ENCODE measurements at regions not wholly inside any gene's neighbourhood (a gene's known extent, or its start where the extent isn't known, plus 50 kb on each side); places are given as distances from the start of the nearest gene placed in this dataset.

GRCh38 chr2:221312634-221313033, 259.5 kb downstream of the EPHA4 start:
- TF ChIP-seq BRCA1 (CRISPR knock-in tag; IDR thresholded peaks at IDR 0.05) (no peak), ZNF619 (CRISPR knock-in tag; IDR thresholded peaks at IDR 0.05) (no peak), CTCF (CRISPR knock-in tag; IDR thresholded peaks at IDR 0.05) (no peak), ARNT (IDR thresholded peaks at IDR 0.05) (no peak), ATF2 (CRISPR knock-in tag; IDR thresholded peaks at IDR 0.05) (no peak), PRDM10 (CRISPR knock-in tag; IDR thresholded peaks at IDR 0.05; ENCODE audit: low read depth) (no peak), FOXK1 (CRISPR knock-in tag; IDR thresholded peaks at IDR 0.05; ENCODE audit: borderline replicate concordance, low read depth) (no peak)
